Esophagus muscularis mucosa (tissue), 3 donors: ENCODE measurements at regions not wholly inside any gene's neighbourhood (a gene's known extent, or its start where the extent isn't known, plus 50 kb on each side); places are given as distances from the start of the nearest gene placed in this dataset.

Experiments
- CTCF ChIP-seq, 3 experiments: fragments of 200-600 bp in 2 of 3; fragments of 450-650 bp in 1 of 3; sonication (generic) in 2 of 3; IDR thresholded peaks; one replicate each; pipeline ENCODE4 v1.5.1; 2017 to 2019; ENCODE audit warnings: antibody characterized with exemption in 3 of 3, mild to moderate bottlenecking in 2 of 3, moderate library complexity in 1 of 3
- EP300 ChIP-seq: sonication (generic); formaldehyde crosslinking; IDR thresholded peaks from one replicate; pipeline ENCODE4 v1.6.1; 2017; ENCODE audit warnings: antibody characterized with exemption

DNA sequence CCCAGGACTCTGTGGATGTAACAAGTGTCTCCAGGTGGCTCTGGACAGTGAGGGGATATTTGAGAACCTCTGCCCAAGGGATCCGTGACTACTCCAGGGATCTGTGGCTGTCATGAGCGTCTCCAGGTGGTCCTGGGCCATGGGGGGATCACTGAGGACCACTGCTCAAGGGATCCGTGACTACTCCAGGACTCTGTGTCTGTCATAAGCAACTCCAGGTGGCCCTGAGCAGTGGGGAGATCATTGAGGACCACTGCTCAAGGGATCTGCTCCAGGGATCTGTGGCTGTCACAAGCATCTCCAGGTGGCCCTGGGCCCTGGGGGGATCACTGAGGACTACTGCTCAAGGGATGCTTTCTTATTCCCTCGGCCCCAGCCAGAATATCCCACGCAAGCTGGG is 133.2 kb upstream of the ADARB2 start:
- TF ChIP-seq CTCF (IDR thresholded peaks at IDR 0.05) (no peak), EP300 (no peak)
